Caco-2 (cell line): ENCODE measurements at regions not wholly inside any gene's neighbourhood (a gene's known extent, or its start where the extent isn't known, plus 50 kb on each side); places are given as distances from the start of the nearest gene placed in this dataset.

ENCODE experiments used
- BruUV-seq: library from RNA; stranded (reverse); fragments of 400-500 nt; replicated peaks from 2 replicates; lab custom pipeline; 2021; lab: Mats Ljungman, UMichigan
- CTCF ChIA-PET: fragments of 300-600 bp; sonication (Branson Sonifier 250); formaldehyde crosslinking; loops from one replicate; lab custom pipeline; 2022; ENCODE audit warnings: antibody characterized with exemption; lab: Charles Lee
- POLR2A ChIA-PET: fragments of 300-600 bp; sonication (Branson Sonifier 250); formaldehyde crosslinking; loops from one replicate; lab custom pipeline; 2022; ENCODE audit warnings: antibody characterized with exemption; lab: Charles Lee
- DNase-seq, 2 experiments: peaks; one replicate each; pipeline versions ENCODE4 v3.0.0 to v3.0.0-alpha.2; 2020 to 2022
- H3K27me3 ChIP-seq: replicated peaks from 2 replicates; pipeline ENCODE4 v1.6.0; 2011; ENCODE audit warnings: low read length; ENCODE audit not compliant: control insufficient read depth, insufficient read depth
- H3K36me3 ChIP-seq: 2 replicates; pipeline ENCODE4 v1.5.1; 2011; ENCODE audit warnings: low read length; ENCODE audit not compliant: control insufficient read depth, insufficient read depth
- H3K4me1 ChIP-seq: fragments of 250-450 bp; sonication (Bioruptor Pico); 2 replicates; pipeline ENCODE4 v1.5.1; 2020; ENCODE audit warnings: mild to moderate bottlenecking
- H3K4me3 ChIP-seq: 2 replicates; pipeline ENCODE4 v1.5.1; 2011; ENCODE audit warnings: low read depth, mild to moderate bottlenecking, control low read depth, low read length
- H3K9me3 ChIP-seq: fragments of 250-450 bp; sonication (Bioruptor Pico); 2 replicates; pipeline ENCODE4 v1.5.1; 2020; ENCODE audit warnings: mild to moderate bottlenecking, moderate library complexity
- H3K27ac Mint-ChIP-seq: one replicate; pipeline ENCODE4 v1.8.0; 2022; ENCODE audit warnings: mixed read lengths; ENCODE audit not compliant: unreplicated experiment
- H3K27me3 Mint-ChIP-seq: one replicate; pipeline ENCODE4 v1.8.0; 2022; ENCODE audit warnings: mixed read lengths; ENCODE audit not compliant: insufficient read depth, unreplicated experiment
- H3K36me3 Mint-ChIP-seq: one replicate; pipeline ENCODE4 v1.8.0; 2022; ENCODE audit warnings: mild to moderate bottlenecking, mixed read lengths; ENCODE audit not compliant: insufficient read depth, unreplicated experiment
- H3K4me1 Mint-ChIP-seq: one replicate; pipeline ENCODE4 v1.8.0; 2022; ENCODE audit warnings: low read depth, mixed read lengths; ENCODE audit not compliant: unreplicated experiment
- H3K4me3 Mint-ChIP-seq: one replicate; pipeline ENCODE4 v1.8.0; 2022; ENCODE audit warnings: mild to moderate bottlenecking, moderate library complexity, mixed read lengths; ENCODE audit not compliant: unreplicated experiment
- H3K9me3 Mint-ChIP-seq: one replicate; pipeline ENCODE4 v1.8.0; 2022; ENCODE audit warnings: mixed read lengths; ENCODE audit not compliant: unreplicated experiment
- intact Hi-C: fragments of 100-400 bp; cut with micrococcal nuclease; formaldehyde crosslinking; loops from one replicate; pipeline ENCODE4 v1.10.0; 2022; ENCODE audit not compliant: unreplicated experiment
- TF ChIP-seq, protein P1 (sequence below), 2 experiments: fragments of 200-600 bp in 1 of 2; IDR thresholded peaks; 1 replicate in 1 of 2; 2 replicates in 1 of 2; pipeline versions ENCODE4 v1.5.1 to v1.8.0; 2011 to 2022; ENCODE audit warnings: antibody characterized with exemption in 1 of 2, control low read depth in 1 of 2, inconsistent platforms in 1 of 2, low read depth in 1 of 2, low read length in 1 of 2, mild to moderate bottlenecking in 1 of 2, moderate library complexity in 1 of 2; ENCODE audit not compliant: insufficient read depth in 1 of 2, severe bottlenecking in 1 of 2, unreplicated experiment in 1 of 2

DNA sequence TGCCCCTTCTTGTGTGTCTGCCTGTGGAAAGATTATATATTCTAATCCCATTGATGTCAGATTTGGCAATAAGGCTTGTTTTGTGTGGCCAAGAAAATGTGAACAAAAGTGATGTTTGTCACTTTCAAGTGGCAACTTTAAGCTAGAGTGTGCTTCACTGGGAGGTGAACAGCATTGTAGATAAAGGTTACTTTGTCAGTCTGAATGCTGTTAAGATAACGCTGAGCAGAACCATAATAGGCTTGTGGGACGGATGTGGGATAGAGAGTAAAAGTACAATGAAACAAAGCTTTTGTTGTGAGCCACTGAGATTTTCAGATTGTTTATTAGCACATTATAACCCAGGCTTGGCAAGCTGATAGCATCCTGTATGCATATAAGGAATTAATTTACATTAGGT is 303.8 kb upstream of the MAN1A1 start:
- intact Hi-C loops, result no loop called here
- POLR2A ChIA-PET, result no interaction called here
- TF ChIP-seq, protein P1, sequence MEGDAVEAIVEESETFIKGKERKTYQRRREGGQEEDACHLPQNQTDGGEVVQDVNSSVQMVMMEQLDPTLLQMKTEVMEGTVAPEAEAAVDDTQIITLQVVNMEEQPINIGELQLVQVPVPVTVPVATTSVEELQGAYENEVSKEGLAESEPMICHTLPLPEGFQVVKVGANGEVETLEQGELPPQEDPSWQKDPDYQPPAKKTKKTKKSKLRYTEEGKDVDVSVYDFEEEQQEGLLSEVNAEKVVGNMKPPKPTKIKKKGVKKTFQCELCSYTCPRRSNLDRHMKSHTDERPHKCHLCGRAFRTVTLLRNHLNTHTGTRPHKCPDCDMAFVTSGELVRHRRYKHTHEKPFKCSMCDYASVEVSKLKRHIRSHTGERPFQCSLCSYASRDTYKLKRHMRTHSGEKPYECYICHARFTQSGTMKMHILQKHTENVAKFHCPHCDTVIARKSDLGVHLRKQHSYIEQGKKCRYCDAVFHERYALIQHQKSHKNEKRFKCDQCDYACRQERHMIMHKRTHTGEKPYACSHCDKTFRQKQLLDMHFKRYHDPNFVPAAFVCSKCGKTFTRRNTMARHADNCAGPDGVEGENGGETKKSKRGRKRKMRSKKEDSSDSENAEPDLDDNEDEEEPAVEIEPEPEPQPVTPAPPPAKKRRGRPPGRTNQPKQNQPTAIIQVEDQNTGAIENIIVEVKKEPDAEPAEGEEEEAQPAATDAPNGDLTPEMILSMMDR (IDR thresholded peaks at IDR 0.05; ENCODE audit: insufficient read depth in 1 of 2, low read depth in 1 of 2, low read length in 1 of 2, severe bottlenecking in 1 of 2, unreplicated experiment in 1 of 2), result no peak
- CTCF ChIA-PET, result no interaction called here
- no peaks in the 10 kb centered on the region for H3K36me3 Mint-ChIP-seq
- Histone ChIP-seq H3K27me3 (no peaks in the 10 kb centered on the region), H3K36me3 (no peaks in the 10 kb centered on the region), H3K4me3 (no peak overlapping the region), H3K9me3 (no peaks in the 10 kb centered on the region), H3K4me1 (no peaks in the 10 kb centered on the region)
- H3K4me1 Mint-ChIP-seq, result no peaks in the 10 kb centered on the region
- DNase-seq, result no peak
- peaks cover 5% of the 10 kb centered on the region for H3K27me3 Mint-ChIP-seq
- H3K27ac Mint-ChIP-seq, result no peak overlapping the region
- no peaks in the 10 kb centered on the region for H3K9me3 Mint-ChIP-seq
- no TSS peak for BruUV-seq
- no peak overlapping the region for H3K4me3 Mint-ChIP-seq

- H3K9me3 Mint-ChIP-seq, result no peaks in the 10 kb centered on the region
- no peak overlapping the region for H3K4me3 Mint-ChIP-seq
- no peaks in the 10 kb centered on the region for H3K4me1 Mint-ChIP-seq
- Histone ChIP-seq H3K9me3 (no peaks in the 10 kb centered on the region), H3K27me3 (no peaks in the 10 kb centered on the region), H3K4me1 (no peaks in the 10 kb centered on the region), H3K4me3 (no peak overlapping the region), H3K36me3 (no peaks in the 10 kb centered on the region)
- peaks cover 13% of the 10 kb centered on the region for H3K27me3 Mint-ChIP-seq
- TF ChIP-seq, protein P1 (IDR thresholded peaks at IDR 0.05; ENCODE audit: insufficient read depth in 1 of 2, low read depth in 1 of 2, low read length in 1 of 2, severe bottlenecking in 1 of 2, unreplicated experiment in 1 of 2), result no peak
- H3K36me3 Mint-ChIP-seq, result no peaks in the 10 kb centered on the region
- ChIA-PET POLR2A (no interaction called here), CTCF (no interaction called here)
- no TSS peak for BruUV-seq
- DNase-seq, result no peak
- intact Hi-C loops, result no loop called here
- no peak overlapping the region for H3K27ac Mint-ChIP-seq
These were observed 300.0 kb upstream of the MAN1A1 start for GRCh38 chr6:119649531-119649930.

GRCh38 chr6:119647309-119647708 is 297.7 kb upstream of the MAN1A1 start:
- intact Hi-C loops, result no loop called here
- TF ChIP-seq, protein P1 (IDR thresholded peaks at IDR 0.05; ENCODE audit: insufficient read depth in 1 of 2, low read depth in 1 of 2, low read length in 1 of 2, severe bottlenecking in 1 of 2, unreplicated experiment in 1 of 2), result no peak
- CTCF ChIA-PET, result no interaction called here
- H3K4me1 ChIP-seq, result no peaks in the 10 kb centered on the region
- Mint-ChIP-seq H3K4me1 (no peaks in the 10 kb centered on the region), H3K4me3 (no peak overlapping the region), H3K9me3 (no peaks in the 10 kb centered on the region), H3K36me3 (no peaks in the 10 kb centered on the region), H3K27ac (no peak overlapping the region), H3K27me3 (peaks cover 17% of the 10 kb centered on the region)
- POLR2A ChIA-PET, result interaction anchor here (0.6 kb wide), 1 partner anchor 245 kb away, joined by 6 read pairs; no protein-coding TSS in a partner anchor
- H3K9me3 ChIP-seq, result no peaks in the 10 kb centered on the region
- no peak overlapping the region for H3K4me3 ChIP-seq
- no TSS peak for BruUV-seq
- no peaks in the 10 kb centered on the region for H3K36me3 ChIP-seq
- no peaks in the 10 kb centered on the region for H3K27me3 ChIP-seq
- DNase-seq, result no peak
